ENCODE measurements at regions not wholly inside any gene's neighbourhood (a gene's known extent, or its start where the extent isn't known, plus 50 kb on each side); places are given as distances from the start of the nearest gene placed in this dataset.

DNA sequence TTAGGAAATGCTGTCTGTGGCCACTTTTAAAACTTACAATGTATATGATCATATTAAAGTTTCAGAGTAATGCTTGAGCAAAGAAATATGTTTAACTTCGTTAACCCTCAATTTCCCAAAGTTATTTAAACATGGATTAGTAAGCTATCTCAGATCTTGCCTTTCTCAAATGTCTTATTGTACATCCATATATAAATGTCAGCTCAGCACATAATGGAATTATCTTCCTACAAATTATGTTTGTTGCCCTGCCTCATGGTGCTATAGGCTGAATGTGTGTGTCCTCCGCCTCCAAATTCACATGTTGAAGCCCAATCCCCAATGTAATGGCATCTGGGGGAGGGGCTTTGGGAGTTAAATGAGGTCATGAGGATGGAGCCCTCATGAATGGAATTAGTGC lies 200.3 kb downstream of the MINAR1 start:
- TF ChIP-seq POLR2AphosphoS5 (IDR thresholded peaks at IDR 0.05) (no peak), POLR2A (IDR thresholded peaks at IDR 0.05) (no peak)
- TF ChIP-seq, protein P1, sequence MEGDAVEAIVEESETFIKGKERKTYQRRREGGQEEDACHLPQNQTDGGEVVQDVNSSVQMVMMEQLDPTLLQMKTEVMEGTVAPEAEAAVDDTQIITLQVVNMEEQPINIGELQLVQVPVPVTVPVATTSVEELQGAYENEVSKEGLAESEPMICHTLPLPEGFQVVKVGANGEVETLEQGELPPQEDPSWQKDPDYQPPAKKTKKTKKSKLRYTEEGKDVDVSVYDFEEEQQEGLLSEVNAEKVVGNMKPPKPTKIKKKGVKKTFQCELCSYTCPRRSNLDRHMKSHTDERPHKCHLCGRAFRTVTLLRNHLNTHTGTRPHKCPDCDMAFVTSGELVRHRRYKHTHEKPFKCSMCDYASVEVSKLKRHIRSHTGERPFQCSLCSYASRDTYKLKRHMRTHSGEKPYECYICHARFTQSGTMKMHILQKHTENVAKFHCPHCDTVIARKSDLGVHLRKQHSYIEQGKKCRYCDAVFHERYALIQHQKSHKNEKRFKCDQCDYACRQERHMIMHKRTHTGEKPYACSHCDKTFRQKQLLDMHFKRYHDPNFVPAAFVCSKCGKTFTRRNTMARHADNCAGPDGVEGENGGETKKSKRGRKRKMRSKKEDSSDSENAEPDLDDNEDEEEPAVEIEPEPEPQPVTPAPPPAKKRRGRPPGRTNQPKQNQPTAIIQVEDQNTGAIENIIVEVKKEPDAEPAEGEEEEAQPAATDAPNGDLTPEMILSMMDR (IDR thresholded peaks at IDR 0.05): no peak
